ENCODE measurements at regions not wholly inside any gene's neighbourhood (a gene's known extent, or its start where the extent isn't known, plus 50 kb on each side); places are given as distances from the start of the nearest gene placed in this dataset.

- in situ Hi-C loops (cut with HindIII; ENCODE audit: extremely low pct_ligation_motif_present, low pct_unique_long_range_greater_than_20kb), result no loop called here
- no peak for TF ChIP-seq SRF (IDR thresholded peaks at IDR 0.05; ENCODE audit: low read depth, low read length)
- H3K4me3 ChIP-seq (replicated peaks in 1 of 3; ENCODE audit: insufficient read depth in 1 of 3, low read depth in 2 of 3, low read length in 3 of 3), result no peak overlapping the region
- H3K4me2 ChIP-seq (ENCODE audit: low read depth, low read length), result no peak overlapping the region
- H3K4me1 ChIP-seq (ENCODE audit: insufficient read depth, low read length), result no peaks in the 10 kb centered on the region
- DNase-seq (ENCODE audit: low spot score), result no peak
- POLR2A ChIA-PET, result no interaction called here
- 0 out of 5 replicates have a peak, but pooled peaks cover 0 to 4% of the 10 kb centered on the region in 2 experiments for H3K27me3 ChIP-seq (ENCODE audit: control insufficient read depth in 1 of 2, insufficient read depth in 2 of 2, low read length in 2 of 2)
- 33% methylated on average over 8 of the region's 8 CpGs for WGBS (ENCODE audit: low lambda C conversion rate)
- no peak overlapping the region for H3K27ac ChIP-seq (ENCODE audit: extremely low read length, insufficient read depth, low read length)
- ATAC-seq, result no peak
- H2AFZ ChIP-seq (ENCODE audit: low read length), result no peak overlapping the region
- CTCF ChIA-PET (ENCODE audit: low intra/inter-chr PET ratio, low total read pairs), result interaction anchor here (1.3 kb wide), 1 partner anchor 907 kb away, joined by 3 read pairs; no protein-coding TSS in a partner anchor
- no peaks in the 10 kb centered on the region for H3K9me3 ChIP-seq (ENCODE audit: low read length)
- no peak for FAIRE-seq
- no TSS peak for BruUV-seq (replicated peaks)
- H3K79me2 ChIP-seq (ENCODE audit: insufficient read depth, low read length), result no peaks in the 10 kb centered on the region
- intact Hi-C loops (cut with micrococcal nuclease; ENCODE audit: unreplicated experiment), result no loop called here
- H3K36me3 ChIP-seq (replicated peaks in 1 of 2; ENCODE audit: control insufficient read depth in 1 of 2, insufficient read depth in 2 of 2, low read length in 2 of 2), result no peaks in the 10 kb centered on the region
- H3K9ac ChIP-seq (ENCODE audit: insufficient read depth, low read depth, low read length), result no peak overlapping the region
- no peaks in the 10 kb centered on the region for H4K20me1 ChIP-seq (ENCODE audit: insufficient read depth, low read length)
These were observed 166.9 kb upstream of the MPDZ start for GRCh38 chr9:13446286-13446937.

GRCh38 chr9:13445103-13445500 is 165.6 kb upstream of the MPDZ start:
- no peak for ATAC-seq
- CTCF ChIA-PET (ENCODE audit: low intra/inter-chr PET ratio, low total read pairs), result no interaction called here
- in situ Hi-C loops (cut with HindIII; ENCODE audit: extremely low pct_ligation_motif_present, low pct_unique_long_range_greater_than_20kb), result no loop called here

More at GRCh38 chr9:13445103-13445500, 165.6 kb upstream of the MPDZ start:
- Histone ChIP-seq H3K27ac (ENCODE audit: extremely low read length, insufficient read depth, low read length) (no peak overlapping the region), H3K9me3 (ENCODE audit: low read length) (no peaks in the 10 kb centered on the region), H3K27me3 (ENCODE audit: control insufficient read depth in 1 of 2, insufficient read depth in 2 of 2, low read length in 2 of 2) (0 out of 5 replicates have a peak, but pooled peaks cover 0 to 4% of the 10 kb centered on the region in 2 experiments), H3K4me2 (ENCODE audit: low read depth, low read length) (no peak overlapping the region), H3K4me3 (replicated peaks in 1 of 3; ENCODE audit: insufficient read depth in 1 of 3, low read depth in 2 of 3, low read length in 3 of 3) (no peak overlapping the region), H2AFZ (ENCODE audit: low read length) (no peak overlapping the region), H3K9ac (ENCODE audit: insufficient read depth, low read depth, low read length) (no peak overlapping the region), H3K4me1 (ENCODE audit: insufficient read depth, low read length) (no peaks in the 10 kb centered on the region), H3K79me2 (ENCODE audit: insufficient read depth, low read length) (no peaks in the 10 kb centered on the region), H4K20me1 (ENCODE audit: insufficient read depth, low read length) (no peaks in the 10 kb centered on the region), H3K36me3 (replicated peaks in 1 of 2; ENCODE audit: control insufficient read depth in 1 of 2, insufficient read depth in 2 of 2, low read length in 2 of 2) (no peaks in the 10 kb centered on the region)
- no peak for DNase-seq (ENCODE audit: low spot score)
- intact Hi-C loops (cut with micrococcal nuclease; ENCODE audit: unreplicated experiment), result no loop called here
- TF ChIP-seq ZNF580 (CRISPR knock-in tag; IDR thresholded peaks at IDR 0.05; ENCODE audit: borderline replicate concordance, low read depth), result no peak
- TF ChIP-seq ZNF577 (CRISPR knock-in tag; IDR thresholded peaks at IDR 0.05; ENCODE audit: borderline replicate concordance, low read depth), result no peak
- TF ChIP-seq CEBPZ (IDR thresholded peaks at IDR 0.05; ENCODE audit: low read length), result no peak
- no peak for TF ChIP-seq CREM (IDR thresholded peaks at IDR 0.05)
- no peak for TF ChIP-seq CREM (CRISPR knock-in tag; IDR thresholded peaks at IDR 0.05)
- TF ChIP-seq ZNF496 (CRISPR knock-in tag; IDR thresholded peaks at IDR 0.05; ENCODE audit: insufficient replicate concordance), result no peak
- no peak for TF ChIP-seq GATA4 (IDR thresholded peaks at IDR 0.05; ENCODE audit: borderline replicate concordance, low read depth)
- no peak for TF ChIP-seq ZNF777 (CRISPR knock-in tag; IDR thresholded peaks at IDR 0.05)
- no peak for TF ChIP-seq SNRNP70 (IDR thresholded peaks at IDR 0.05; ENCODE audit: low read depth, low read length)
- no peak for TF ChIP-seq ZBTB8A (CRISPR knock-in tag; IDR thresholded peaks at IDR 0.05; ENCODE audit: borderline replicate concordance, low read depth)
- FAIRE-seq, result no peak
- no TSS peak for BruUV-seq (replicated peaks)
- POLR2A ChIA-PET, result no interaction called here
- WGBS (ENCODE audit: low lambda C conversion rate), result 0% methylated on average over 4 of the region's 4 CpGs
